Peyer's patch (tissue), 4 donors: ENCODE measurements at regions not wholly inside any gene's neighbourhood (a gene's known extent, or its start where the extent isn't known, plus 50 kb on each side); places are given as distances from the start of the nearest gene placed in this dataset.
A peak's percentile ranks its signal among the peaks of the same experiment; 100 is the strongest.

Experiments
- DNase-seq, 3 donors: peaks; one replicate each; pipeline ENCODE4 v3.0.0-alpha.2; 2017 to 2019
- H3K27ac ChIP-seq, 4 donors: fragments of 200-600 bp; sonication (generic); one replicate each; pipeline ENCODE4 v1.5.1; 2016 to 2019
- H3K27me3 ChIP-seq, 2 donors: fragments of 200-600 bp; sonication (generic); one replicate each; pipeline ENCODE4 v1.5.1; 2019
- H3K36me3 ChIP-seq, 3 donors: fragments of 200-600 bp; sonication (generic); one replicate each; pipeline ENCODE4 v1.5.1; 2016 to 2019
- H3K4me1 ChIP-seq, 4 donors: fragments of 200-600 bp; sonication (generic); one replicate each; pipeline ENCODE4 v1.5.1; 2016 to 2019
- H3K4me3 ChIP-seq, 4 donors: fragments of 200-600 bp; sonication (generic); 1 replicate in 3 of 4; 2 replicates in 1 of 4; pipeline ENCODE4 v1.5.1; 2016 to 2019; ENCODE audit warnings: mild to moderate bottlenecking in 1 of 4
- H3K9me3 ChIP-seq, 4 donors: fragments of 200-600 bp; sonication (generic); one replicate each; pipeline ENCODE4 v1.5.1; 2016 to 2019; ENCODE audit warnings: mild to moderate bottlenecking in 1 of 4
- POLR2A ChIP-seq, 2 donors: fragments of 450-650 bp; IDR thresholded peaks; one replicate each; pipeline ENCODE4 v1.5.1; 2017; ENCODE audit warnings: antibody characterized with exemption in 2 of 2, mild to moderate bottlenecking in 2 of 2, moderate library complexity in 2 of 2
- TF ChIP-seq, protein P1 (sequence below), 6 experiments: fragments of 450-650 bp in 4 of 6; fragments of 200-600 bp in 2 of 6; sonication (generic) in 1 of 6; IDR thresholded peaks; one replicate each; pipeline ENCODE4 v1.5.1; 2017 to 2019; ENCODE audit warnings: antibody characterized with exemption in 6 of 6, mild to moderate bottlenecking in 3 of 6, moderate library complexity in 1 of 6

DNA sequence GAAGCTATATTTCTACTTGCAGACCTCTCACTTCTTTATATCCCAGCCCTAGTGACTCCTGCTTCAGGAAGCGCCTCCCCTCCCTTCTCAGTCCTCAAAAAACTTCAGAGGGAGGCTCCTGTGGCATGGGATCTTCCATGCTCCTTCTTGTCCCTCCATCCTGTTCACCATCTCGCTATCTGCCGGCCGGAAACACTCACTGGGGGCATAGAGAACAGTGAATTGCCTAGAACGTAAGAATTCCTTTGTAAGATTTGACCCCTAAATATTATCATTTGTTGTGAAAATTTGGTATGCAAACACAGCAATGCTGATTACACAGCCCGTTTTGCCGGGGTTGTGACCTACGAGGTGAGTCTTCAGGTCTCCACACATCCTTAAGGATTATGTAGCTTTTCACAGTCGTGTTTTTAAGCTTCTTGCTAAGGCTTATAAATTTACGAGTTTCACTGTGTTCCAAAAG is 218.7 kb upstream of the ATP10A start:
- no peaks in the 10 kb centered on the region for H3K4me1 ChIP-seq
- H3K9me3 ChIP-seq, result no peaks in the 10 kb centered on the region
- H3K4me3 ChIP-seq, result peak overlapping the region in 3 of 4 donors; percentile 9 to 82 (median 60)
- H3K36me3 ChIP-seq, result no peaks in the 10 kb centered on the region
- TF ChIP-seq POLR2A (IDR thresholded peaks at IDR 0.05), result no peak
- TF ChIP-seq, protein P1, sequence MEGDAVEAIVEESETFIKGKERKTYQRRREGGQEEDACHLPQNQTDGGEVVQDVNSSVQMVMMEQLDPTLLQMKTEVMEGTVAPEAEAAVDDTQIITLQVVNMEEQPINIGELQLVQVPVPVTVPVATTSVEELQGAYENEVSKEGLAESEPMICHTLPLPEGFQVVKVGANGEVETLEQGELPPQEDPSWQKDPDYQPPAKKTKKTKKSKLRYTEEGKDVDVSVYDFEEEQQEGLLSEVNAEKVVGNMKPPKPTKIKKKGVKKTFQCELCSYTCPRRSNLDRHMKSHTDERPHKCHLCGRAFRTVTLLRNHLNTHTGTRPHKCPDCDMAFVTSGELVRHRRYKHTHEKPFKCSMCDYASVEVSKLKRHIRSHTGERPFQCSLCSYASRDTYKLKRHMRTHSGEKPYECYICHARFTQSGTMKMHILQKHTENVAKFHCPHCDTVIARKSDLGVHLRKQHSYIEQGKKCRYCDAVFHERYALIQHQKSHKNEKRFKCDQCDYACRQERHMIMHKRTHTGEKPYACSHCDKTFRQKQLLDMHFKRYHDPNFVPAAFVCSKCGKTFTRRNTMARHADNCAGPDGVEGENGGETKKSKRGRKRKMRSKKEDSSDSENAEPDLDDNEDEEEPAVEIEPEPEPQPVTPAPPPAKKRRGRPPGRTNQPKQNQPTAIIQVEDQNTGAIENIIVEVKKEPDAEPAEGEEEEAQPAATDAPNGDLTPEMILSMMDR (IDR thresholded peaks at IDR 0.05), result no peak
- H3K27ac ChIP-seq, result peak overlapping the region in 3 of 4 donors; percentile 46 to 88 (median 57)
- DNase-seq, result no peak
- no peaks in the 10 kb centered on the region for H3K27me3 ChIP-seq

DNA sequence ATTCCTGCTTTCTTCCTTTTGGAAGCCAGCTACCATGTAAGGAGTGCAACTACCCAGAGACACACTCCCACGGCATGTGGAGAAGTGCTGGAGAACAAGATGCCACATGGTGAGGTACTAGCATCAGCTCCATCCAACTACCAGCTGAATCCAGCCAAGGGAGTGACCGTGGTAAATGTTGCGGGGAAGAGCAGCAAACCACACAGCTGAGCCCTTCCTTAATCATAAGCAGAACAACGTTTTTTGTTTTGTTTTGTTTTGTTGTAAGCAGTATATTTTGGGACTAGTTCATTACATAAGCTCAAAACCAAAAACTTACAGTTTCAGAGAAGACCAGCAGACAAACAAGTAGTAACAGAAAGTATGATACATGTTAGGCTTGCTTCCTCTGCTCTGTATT is 212.6 kb upstream of the ATP10A start:
- no peaks in the 10 kb centered on the region for H3K9me3 ChIP-seq
- DNase-seq, result no peak
- TF ChIP-seq, protein P1 (IDR thresholded peaks at IDR 0.05), result no peak
- no peak for TF ChIP-seq POLR2A (IDR thresholded peaks at IDR 0.05)

DNA sequence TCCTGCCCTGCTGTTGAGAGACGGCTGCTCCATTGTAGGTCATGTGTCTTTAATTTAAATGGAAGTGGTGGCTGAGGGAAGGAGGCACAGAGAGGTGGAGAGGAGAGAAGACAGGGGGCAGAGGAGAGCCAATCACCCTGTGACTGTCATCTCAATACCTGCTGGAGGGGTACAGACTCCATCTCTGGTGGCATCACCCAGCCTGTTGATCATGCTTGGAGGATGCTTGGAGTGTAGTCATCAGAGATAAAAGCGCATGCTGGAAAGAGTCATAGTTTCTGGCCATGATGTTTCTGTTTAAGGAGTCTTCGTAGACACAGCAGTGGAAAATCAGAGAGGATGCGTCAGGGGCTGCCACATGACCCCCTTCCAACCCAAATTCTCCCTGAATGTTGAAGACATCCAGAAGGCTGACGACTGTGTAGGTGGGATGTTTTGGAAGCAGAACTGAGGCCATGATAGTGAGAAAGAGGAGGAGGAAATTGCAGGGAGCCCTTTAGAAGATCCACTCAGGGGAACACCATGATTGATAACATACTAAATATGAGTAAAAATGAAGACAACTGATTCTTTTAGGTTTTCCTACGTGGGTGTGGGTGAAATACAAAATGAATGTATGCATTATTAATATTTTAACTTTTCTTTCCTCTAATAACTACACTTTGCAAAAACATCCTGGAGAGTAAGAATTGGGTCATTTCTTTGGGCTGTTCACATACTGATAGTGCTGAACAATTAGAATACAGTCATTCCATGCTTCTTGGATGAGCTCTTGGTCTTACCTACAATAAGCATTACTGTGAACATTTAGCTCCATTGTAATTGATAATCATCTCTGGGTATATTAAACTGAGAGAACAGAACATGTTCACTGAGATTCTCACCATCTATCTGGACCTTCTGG is 210.6 kb upstream of the ATP10A start:
- Histone ChIP-seq H3K27me3 (no peaks in the 10 kb centered on the region), H3K27ac (no peak overlapping the region), H3K36me3 (no peaks in the 10 kb centered on the region), H3K4me1 (no peaks in the 10 kb centered on the region), H3K9me3 (no peaks in the 10 kb centered on the region), H3K4me3 (no peak overlapping the region)
- no peak for DNase-seq
- TF ChIP-seq, protein P1 (IDR thresholded peaks at IDR 0.05), result no peak
- no peak for TF ChIP-seq POLR2A (IDR thresholded peaks at IDR 0.05)

More for the DNA sequence above, 212.6 kb upstream of the ATP10A start:
- no peaks in the 10 kb centered on the region for H3K36me3 ChIP-seq
- H3K27ac ChIP-seq, result no peak overlapping the region
- no peaks in the 10 kb centered on the region for H3K27me3 ChIP-seq
- no peaks in the 10 kb centered on the region for H3K4me1 ChIP-seq
- no peak overlapping the region for H3K4me3 ChIP-seq

DNA sequence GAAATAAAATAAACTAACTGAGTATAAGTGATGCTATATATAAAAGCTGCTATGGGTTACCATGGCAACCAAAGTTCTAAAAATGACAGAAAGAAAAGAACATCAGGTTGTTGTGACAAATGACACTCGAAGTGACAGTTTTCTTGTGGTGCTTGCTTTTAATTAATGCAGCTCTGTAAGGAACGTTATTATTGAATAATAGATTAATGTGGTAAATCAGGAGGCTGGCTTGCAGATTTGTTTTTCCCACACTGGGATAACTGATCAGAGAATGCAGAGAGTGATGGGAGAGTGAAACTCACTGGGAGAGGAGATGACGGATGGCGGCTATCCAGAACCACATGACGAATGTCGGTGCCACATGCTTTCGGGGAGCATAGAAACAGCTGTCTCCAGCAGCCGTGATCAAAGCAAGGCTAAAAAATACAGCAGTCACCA is 207.0 kb upstream of the ATP10A start:
- Histone ChIP-seq H3K36me3 (no peaks in the 10 kb centered on the region), H3K9me3 (no peaks in the 10 kb centered on the region), H3K4me1 (no peaks in the 10 kb centered on the region), H3K27ac (no peak overlapping the region), H3K27me3 (no peaks in the 10 kb centered on the region), H3K4me3 (no peak overlapping the region)
- no peak for DNase-seq
- TF ChIP-seq POLR2A (IDR thresholded peaks at IDR 0.05), result no peak
- TF ChIP-seq, protein P1 (IDR thresholded peaks at IDR 0.05), result no peak

DNA sequence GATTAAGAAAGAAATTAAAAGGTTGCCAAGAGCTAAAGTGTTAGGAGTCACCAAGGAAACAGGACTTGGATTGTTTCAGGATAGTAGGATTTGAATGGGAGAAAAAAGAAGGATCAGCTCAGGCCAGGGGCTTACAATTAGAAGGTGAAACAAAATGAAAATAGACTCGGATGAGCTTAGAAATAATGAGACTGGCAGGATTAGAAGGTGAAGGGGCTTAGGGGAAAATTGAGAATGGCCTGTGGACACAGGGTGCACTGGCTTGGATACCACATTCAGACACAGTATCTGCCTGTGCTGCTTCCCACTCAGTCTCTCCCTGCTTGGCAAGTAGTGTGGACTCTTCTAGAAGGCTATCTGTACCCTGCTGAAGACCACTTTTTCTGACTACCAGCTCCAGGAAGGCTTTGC is 206.1 kb upstream of the ATP10A start:
- H3K4me1 ChIP-seq, result no peaks in the 10 kb centered on the region
- H3K9me3 ChIP-seq, result no peaks in the 10 kb centered on the region
- TF ChIP-seq POLR2A (IDR thresholded peaks at IDR 0.05), result no peak
- TF ChIP-seq, protein P1 (IDR thresholded peaks at IDR 0.05), result no peak
- H3K4me3 ChIP-seq, result no peak overlapping the region
- no peak for DNase-seq
- no peaks in the 10 kb centered on the region for H3K27me3 ChIP-seq
- no peaks in the 10 kb centered on the region for H3K36me3 ChIP-seq
- no peak overlapping the region for H3K27ac ChIP-seq
